HG03342 (cell line): ENCODE measurements at regions not wholly inside any gene's neighbourhood (a gene's known extent, or its start where the extent isn't known, plus 50 kb on each side); places are given as distances from the start of the nearest gene placed in this dataset.

Experiments
- ATAC-seq: cut with Tn5 transposase; IDR thresholded peaks from one replicate; pipeline ENCODE4 v1.9.1; 2021; ENCODE audit warnings: mild to moderate bottlenecking, moderate library complexity; ENCODE audit not compliant: unreplicated experiment

DNA sequence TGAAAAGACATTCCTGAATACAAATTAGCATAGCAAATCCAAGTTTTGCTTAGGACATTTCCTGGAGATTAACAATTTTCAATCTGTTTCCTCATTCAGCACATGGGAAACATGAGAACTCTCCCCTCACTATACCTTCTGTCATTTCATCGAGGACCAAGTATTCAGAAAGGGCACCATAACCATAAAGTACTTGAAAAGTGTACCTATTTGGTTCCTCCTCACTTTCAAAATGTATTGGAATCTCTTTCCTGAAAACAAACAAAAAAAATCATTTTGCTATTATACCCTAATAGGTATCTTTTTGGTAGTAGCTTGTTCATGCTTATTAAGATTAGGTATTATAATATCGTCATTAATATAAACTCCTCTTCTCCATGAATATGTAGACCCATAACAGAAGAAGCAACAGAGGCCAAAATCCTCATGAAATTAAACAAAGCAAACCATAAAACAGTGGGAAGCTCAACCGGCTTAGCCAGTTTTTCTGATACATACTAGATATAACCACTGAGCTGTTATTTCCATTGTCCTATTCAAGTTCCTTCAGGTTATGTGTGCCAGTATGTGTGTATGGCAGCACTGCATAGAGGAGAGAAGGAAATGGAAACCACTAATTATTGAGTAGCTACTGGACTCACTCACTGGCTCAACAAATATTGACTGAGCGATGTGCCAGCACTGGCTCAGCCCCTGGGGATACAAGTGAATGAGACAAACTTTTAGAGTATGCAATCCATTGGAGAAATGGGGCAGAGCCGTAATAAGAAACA lies 274.0 kb downstream of the MAFB start:
- ATAC-seq = no peak

DNA sequence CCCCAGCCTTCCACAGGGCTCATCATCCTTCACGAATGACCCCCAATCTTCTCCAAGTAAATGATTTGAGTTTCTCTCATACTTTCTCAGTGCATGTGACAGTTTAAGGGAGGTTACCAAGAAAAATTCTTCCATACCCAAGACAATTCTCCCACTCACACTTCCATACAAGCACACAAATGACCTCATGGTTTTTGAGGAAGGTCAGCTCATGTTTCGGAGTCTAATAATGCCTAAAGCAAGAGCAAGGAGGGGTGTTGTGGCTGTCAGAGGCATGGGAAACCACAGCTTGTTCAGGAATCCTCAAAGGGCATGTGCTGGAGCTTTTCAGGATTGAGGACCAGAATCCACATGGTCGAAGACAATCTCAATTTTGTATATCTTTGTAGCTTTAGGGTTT lies 279.0 kb downstream of the MAFB start:
- ATAC-seq = no peak

- no peak for ATAC-seq
These were observed 291.6 kb downstream of the MAFB start for GRCh38 chr20:40397467-40397866.

DNA sequence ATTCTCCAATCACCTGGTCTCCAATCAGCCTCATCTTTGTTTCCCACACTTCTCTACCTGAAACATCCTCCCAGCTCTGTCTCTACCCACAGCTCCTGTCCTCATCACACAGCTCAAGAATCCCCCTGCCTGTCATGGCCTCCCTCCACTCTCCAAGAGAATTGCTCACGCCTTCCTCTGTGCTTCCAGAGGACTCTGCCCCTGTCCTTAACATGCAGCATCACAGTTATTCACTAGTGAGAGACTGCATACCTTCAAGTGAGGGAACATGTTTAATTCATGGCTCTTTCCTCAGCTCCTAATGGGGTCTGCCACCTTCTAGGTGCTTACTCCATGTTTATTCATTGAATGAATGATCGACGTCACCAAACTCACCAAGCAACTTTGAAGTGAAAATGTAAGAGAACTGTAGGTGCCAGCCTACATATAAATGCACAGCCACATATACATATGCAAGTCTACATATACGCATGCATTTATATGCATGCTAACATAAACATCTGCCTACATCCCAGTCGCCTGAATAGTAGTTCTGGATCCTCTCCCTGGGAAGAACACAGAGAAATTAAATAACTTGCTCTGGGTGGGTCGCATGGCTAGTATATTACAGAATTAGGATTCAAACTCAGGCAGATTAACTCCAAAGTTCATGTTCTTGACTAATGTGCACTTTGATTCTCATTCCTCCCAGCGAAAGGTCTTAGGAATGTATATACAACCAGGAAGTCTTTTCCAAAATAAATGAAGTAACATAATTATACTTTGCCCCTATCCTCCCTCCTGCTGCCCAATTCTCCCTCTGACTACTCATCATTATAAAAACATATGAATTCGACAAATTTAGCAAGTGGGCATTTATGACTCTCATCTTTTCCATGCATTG lies 295.6 kb downstream of the MAFB start:
- ATAC-seq = no peak

- ATAC-seq = no peak
These were observed 298.4 kb downstream of the MAFB start for GRCh38 chr20:40390654-40391053.

- ATAC-seq = no peak
These were observed 318.2 kb downstream of the MAFB start for GRCh38 chr20:40370800-40371199.

DNA sequence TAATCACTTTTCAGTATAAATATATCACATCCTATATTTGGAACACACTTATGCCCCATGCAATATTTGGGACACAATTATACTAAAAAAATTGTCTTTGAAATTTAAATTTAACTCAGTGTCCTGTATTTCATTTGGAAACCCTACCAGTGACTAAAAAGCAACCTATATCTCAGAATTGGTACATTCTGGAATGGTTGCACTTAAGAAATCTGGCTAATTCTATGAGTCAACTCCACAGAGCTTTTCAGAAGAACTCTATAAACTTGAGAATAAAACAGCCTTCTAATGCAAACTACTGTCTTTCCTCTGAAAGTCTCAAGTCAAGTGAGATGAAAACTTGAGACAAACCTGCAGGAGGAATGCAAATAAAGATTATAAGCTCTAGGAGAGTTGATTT lies 320.2 kb downstream of the MAFB start:
- ATAC-seq = no peak

- no peak for ATAC-seq
These were observed 327.1 kb downstream of the MAFB start for GRCh38 chr20:40361916-40362315.

DNA sequence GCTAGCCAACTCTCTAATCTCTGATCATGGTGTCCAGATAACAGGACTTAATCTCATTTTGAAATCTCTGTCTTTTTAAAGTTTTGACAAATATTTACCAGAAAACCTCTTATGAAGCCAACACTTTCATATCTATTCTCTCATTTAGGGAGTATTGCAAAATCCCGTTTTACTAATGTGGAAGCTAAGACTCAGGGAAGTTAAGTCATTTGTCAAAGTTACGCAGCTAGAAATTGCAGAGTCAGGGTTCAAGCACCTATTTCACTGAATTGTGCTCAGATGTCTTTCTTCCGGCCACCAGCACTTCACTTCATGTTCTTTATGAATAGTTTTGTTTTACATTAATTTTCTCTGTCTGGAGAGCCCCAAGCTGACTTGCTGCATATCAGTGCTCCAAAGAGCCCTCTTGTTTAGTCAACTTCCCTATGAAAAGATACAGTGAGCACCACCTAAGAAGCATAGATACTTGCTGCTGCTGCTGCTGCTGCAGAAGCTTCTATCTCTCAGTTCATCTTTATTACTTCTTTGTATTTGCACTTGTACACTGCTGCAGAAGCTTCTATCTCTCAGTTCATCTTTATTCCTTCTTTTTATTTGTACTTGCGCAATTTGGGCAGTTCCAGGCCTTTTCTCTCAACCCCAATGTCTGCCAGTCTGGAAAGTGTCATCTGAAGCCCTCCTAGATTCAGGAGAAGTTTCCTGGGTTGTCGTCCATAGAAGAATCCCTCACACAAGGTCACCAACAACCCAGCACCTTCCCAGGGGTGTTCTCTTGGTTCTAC lies 329.7 kb downstream of the MAFB start:
- ATAC-seq = no peak

DNA sequence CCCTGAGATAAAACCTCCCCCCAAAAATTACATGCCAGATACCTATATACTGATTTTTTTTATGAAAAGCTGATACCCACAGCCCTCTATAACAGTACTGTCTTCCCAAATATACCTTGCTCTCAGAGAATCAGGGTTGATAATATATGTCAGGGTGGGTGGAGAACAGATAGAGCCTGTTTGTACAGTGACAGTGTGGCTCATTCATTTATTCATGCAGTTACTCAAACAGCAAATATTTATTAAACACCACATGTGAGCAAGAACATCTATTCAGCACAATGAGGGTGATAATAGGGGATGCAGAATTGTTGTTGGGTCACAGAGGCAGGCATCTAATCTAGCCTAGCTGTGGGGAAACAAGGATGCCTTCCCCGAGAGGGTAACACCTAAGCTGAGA lies 334.2 kb downstream of the MAFB start:
- ATAC-seq = no peak

DNA sequence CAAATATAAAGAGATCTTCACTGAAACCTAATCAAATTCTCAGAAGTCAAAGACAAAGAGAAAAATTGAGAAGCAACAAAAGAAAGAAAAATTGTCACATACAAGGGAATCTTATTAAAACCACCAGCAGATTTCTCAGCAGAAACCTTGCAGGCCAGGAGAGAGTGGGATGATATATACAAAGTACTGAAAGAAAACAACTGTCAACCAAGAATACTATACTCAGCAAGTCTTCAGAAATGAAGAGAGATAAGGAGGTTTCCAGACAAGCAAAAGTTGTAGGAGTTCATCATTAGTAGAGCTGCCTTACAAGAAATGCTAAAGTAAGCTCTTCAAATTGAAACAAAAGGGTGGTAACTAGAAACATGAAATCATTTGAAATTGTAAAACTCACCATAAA lies 345.6 kb downstream of the MAFB start:
- no peak for ATAC-seq

DNA sequence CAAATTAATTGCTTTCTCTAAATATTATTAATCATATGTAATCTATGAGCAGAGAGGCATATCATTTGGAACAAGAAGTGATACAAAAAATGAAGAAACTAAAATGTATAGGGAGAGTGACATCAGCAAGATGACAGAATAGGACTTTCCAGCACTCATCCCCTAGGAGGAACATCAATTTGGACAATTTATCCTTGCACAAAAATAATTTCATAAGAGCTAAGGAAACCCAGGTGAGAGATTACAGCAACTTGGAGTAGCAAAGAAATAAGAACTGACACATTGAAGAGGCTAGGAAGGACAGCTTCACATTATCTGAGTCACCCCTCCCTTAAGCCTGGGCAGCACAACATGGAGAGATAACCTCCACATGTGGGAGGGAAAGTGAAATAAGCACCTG lies 347.5 kb downstream of the MAFB start:
- no peak for ATAC-seq

DNA sequence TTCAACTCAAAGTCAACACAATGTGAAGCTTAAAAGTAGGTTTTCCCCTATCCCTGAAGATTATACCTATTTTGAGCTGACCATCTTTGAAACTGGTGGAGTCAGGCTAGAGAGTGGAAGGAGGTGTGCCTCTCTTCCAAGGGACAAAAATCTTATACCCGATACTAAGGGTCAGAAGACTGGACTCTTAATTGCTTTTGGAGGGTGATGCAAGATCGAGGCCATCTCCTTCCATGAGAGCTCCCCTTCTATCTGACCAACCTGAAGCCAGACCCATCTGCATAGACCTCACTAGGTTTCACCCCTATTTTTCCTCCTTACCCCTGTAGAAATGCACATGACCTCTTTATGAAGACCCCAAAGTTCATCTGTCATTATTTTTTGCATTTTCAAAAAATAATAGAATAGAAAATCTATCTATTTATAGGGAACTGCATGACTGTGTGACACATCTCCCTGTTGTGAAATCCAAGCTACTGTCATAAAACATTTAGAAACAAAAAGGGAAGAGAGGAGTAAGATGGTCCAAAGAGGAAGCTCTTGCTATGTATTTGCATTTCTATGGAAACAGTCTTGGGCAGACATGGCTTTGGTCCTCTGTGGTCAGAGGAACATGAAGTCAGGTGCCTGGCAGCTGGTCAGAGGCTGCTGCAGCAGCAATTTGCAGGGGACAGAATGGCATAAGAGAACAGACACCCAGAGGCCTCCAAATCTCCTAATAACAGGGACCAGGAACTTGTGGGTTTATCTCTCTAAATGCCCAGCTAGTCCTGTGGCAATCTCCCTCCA lies 349.2 kb downstream of the MAFB start:
- ATAC-seq = no peak

GRCh38 chr20:40336533-40336932 lies 352.5 kb downstream of the MAFB start:
- ATAC-seq = no peak

DNA sequence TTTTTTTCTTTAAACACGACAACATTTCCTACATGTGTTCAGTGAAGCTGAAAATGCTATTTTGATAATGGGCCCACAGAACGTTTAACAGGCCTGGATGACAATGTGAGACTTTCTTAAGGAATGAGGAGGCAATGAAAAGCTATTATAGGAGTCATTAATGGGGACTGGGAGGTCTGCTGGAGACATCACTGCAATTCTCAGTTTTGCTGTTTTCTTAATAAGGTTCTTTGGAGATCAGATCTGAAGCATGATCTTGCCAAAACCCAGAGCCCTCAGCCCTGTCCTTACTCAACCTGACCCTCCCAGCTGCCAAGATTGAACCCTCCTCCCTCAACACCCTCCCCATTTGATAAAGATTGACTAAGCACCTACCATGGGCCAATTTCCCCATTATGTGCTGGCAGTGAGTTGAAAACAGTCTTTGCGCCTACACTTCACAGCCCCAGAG lies 353.1 kb downstream of the MAFB start:
- no peak for ATAC-seq

- ATAC-seq = no peak
These were observed 353.6 kb downstream of the MAFB start for GRCh38 chr20:40335437-40335836.

DNA sequence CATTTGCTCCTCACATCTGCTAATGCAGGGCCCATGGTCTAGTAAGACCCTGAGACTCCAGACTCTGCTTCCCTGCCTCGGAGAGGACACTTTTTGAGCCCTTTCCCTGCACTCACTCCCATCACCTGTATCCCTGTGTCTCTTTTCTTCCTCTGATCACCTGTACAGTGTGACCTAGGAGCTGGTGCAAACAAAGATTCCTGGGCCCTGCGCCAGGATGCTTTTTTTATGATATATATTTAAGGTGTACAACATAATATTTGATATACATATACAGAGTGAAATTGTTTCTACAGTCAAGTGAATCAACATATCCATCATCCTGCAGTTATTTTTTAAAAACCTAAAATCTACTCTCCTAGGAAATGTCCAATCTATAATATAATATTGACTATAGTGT lies 355.4 kb downstream of the MAFB start:
- no peak for ATAC-seq

DNA sequence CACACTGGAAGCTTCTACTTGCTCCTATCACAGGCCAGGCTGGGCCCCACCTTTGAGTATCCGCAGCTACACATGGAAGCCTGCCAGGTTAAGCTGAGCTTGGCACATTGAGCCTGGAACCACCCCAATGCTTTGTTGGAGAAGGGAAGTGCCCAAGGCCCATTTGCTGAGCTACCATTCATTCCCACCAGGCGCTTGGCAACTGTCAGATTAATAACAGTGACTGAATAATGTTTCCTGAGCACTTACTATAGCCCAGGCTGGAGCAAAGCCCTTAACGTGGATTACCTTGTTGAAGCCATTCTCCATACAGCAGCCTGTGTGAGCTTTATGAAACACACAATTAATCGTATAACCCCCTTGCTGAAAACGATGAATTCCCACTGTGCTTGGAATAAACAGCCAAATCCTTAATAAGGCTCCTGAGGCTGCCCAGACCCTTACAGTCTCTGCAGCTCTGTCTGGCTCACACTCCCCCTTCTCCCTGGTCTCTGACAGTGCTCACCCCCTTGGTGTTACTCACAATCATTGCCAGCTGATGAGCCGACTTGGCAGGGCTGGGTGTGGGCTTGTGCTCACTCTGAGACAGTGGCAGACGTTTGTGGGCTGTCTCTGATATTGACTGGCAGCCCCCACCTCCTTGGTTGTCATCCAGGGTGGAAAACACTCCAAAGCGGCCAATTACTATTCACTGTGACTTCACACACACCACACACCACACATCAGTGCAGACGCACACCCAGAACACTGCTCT lies 357.1 kb downstream of the MAFB start:
- no peak for ATAC-seq

DNA sequence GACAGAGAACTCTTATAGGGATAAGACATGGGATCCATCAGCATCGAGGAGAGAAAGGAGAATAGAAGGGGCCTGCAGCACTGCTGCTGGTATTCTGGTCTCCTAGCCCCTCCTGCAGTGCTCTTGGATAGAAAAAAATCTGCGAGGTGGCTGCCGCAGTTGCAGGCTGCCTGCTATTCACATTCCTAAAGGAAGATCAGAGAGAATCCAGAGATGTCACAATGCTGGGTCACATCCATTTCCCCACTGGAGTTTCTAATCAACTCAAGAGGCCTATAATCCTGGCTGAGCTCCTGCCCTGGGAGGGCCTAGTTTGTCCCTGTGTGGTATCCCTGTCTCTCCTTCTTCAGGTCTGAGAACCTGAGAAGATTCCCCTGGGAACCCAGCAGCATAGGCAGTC lies 357.8 kb downstream of the MAFB start:
- no peak for ATAC-seq

GRCh38 chr20:40329321-40329720 lies 359.7 kb downstream of the MAFB start:
- ATAC-seq = no peak
